G401.6 (cell line): ENCODE measurements at regions not wholly inside any gene's neighbourhood (a gene's known extent, or its start where the extent isn't known, plus 50 kb on each side); places are given as distances from the start of the nearest gene placed in this dataset.
A peak's percentile ranks its signal among the peaks of the same experiment; 100 is the strongest.

ENCODE experiments used
- FAIRE-seq: peaks from 2 replicates; lab custom pipeline; 2012; peaks lifted over from hg19 to GRCh38; lab: Jason Lieb, UNC

DNA sequence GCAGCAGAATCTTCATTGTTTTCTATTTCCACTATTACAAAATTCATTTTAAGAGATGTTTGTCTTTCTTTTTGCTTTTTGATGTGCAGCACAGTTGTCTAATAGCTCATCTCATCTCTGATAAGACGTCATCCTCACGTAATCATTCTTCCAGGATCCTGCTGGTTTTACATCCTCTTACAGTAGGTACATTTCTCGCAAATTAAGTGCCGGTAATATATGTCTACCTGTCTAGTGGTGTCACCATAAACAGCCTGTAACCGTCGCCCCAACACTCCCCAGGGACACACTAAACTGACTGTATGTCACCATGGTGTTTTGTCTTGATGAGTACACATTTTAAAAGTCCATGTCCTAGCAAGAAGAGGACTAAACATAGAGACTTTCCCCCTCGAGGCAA, 94.5 kb upstream of the VSTM2B start:
- no peak for FAIRE-seq

DNA sequence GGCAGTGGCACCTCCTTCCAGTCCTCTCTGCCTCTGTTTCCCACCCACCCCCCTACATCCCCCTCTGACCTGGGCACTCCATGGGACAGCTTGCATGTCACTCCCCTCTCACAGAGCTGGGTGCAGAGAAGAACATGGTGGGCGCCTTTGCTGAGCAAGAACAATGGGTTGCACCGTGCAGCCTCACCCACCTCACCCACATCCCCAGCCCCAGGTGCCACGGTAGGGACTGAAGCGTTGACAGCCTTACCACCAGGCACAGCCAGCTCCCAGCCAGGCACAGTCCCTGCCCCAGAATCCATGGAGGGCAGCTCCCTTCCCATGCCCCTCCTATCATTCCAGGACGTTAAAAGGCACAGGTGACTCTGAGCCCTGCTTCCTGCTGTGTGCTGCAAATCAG, 93.1 kb upstream of the VSTM2B start:
- no peak for FAIRE-seq

DNA sequence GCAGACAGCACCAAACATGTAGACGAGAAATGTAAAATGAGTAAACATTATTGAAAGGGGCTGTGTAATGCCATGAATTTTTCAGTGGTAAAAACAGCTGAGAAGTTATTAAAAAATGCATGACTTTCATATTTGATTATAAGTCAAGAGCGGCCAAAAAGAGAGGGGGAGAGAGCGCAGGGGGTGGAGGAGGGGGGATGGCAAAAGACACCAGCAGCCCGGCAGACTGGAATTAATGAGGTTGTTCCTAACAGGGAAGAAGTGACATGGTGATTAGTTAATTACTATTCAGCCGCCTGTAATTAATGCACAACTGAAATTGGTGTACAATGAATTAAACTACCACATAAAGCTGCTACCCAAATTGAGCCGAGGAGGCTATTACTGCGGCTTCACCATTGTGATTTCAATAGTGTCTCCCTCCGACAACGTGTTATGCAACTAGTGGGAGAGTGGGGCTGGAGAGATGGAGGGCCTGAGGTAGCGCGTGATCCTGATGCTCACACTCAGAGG, 89.1 kb upstream of the VSTM2B start:
- FAIRE-seq: no peak

DNA sequence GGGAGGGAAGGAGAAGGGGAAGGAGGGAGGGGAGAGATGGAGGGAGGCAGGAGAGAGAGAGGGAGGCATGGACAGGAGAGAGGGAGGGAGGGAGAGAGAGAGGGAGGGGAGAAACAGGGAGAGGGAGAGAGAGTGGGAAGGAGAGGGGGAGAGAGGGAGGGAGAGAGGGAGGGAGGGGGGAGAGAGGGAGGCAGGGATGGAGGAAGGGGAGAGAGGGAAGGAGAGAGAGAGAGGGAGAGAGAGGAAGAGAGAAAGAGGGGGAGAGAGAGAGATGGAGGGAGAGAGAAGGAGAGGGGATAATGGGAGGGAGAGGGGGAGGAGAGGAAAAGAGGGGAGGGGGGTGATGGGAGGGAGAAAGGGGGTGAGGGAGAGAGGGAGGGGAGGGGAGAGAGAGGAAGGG, 86.8 kb upstream of the VSTM2B start:
- no peak for FAIRE-seq

DNA sequence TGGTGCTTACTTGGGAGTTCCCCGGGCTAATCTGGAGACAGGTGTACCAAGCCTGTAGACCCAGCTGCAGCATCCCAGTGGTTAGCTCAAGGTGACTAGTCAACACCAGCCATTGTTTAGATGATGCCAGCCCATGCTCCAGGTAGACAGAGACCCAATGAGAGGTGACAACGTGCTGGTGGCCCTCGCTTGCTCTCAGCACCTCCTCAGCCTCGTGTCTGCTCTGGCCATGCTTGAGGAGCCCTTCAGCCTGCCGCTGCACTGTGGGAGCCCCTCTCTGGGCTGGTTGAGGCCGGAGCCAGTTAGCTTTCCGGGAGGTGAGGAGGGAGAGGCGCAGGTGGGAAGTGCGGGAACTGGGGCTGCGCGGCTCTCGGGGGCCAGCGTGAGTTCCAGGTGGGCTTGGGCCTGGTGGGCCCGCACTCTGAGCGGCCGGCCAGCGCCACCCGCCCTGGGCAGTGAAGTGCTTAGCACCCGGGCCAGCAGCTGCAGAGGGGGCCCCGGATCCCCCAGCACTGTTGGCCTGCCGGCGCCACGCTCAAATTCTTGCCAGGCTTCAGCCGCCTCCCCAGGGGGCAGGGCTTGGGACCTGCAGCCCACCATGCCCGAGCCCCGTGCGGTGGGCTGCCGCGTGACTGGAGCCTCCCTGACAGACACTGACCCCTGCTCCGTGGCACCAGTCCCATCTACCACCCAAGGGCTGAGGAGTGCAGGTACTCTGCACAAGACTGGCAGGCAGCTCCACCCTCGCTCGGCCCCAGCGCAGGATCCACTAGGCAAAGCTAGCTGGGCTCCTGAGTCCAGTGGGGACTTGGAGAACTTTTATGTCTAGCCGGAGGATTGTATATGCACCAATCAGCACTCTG, 85.9 kb upstream of the VSTM2B start:
- no peak for FAIRE-seq

DNA sequence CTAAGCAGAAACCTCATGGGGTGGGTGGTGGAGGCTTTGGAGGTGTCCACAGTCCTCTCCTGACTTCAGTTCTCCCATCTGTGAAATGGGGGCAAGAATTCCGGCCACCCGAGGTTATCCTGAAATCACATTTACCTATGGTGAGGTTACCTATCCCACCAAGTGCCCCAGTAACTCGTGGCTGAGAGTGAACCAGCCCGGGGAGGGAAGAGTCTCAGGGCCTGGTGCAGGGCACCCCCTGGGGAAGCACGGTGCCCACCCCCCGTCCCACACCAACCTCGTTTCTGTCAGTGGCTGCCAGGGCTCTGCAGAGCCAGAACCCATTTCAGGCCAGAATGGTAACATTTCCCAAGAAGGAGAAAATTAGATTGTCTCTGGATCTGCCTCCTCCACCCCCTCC, 83.7 kb upstream of the VSTM2B start:
- no peak for FAIRE-seq

DNA sequence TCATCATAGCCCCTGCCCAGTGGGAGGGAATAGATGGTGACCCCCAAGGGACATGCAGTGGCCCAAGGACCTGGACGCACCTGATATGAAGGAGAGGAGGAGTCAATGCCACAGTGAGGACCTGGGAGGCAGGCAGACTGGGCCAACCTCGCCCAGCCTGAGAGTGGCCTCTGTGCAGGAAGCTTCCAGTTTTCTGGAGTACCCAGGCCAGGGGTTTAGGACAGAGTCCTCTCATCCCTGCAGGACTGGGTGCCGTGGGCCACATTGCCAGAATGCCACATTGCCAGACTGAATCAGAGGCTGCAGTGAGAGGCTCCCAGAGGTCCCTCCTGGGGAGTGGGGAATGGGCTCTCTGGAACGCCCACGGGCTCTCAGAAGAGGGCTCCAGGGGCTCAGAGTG, 82.9 kb upstream of the VSTM2B start:
- no peak for FAIRE-seq

DNA sequence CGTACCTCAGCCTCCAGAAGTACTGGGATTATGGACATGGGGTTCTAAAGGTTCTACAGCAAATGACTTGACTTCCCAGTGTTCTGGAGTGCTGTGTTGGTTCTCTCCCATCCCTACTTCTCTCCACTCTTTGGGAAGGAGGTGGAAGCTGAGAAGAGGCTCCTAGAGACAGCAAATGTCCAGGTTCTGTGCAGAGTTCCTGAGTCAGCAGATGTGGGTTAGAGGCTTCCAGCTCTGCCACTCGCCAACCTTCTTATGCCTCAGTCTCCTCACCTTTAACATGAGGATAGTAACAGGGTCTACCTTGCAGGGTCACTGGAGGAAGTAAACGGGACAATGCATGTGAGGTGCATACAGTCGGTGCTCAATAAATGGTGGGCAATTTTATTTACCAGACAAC, 80.5 kb upstream of the VSTM2B start:
- FAIRE-seq: no peak

DNA sequence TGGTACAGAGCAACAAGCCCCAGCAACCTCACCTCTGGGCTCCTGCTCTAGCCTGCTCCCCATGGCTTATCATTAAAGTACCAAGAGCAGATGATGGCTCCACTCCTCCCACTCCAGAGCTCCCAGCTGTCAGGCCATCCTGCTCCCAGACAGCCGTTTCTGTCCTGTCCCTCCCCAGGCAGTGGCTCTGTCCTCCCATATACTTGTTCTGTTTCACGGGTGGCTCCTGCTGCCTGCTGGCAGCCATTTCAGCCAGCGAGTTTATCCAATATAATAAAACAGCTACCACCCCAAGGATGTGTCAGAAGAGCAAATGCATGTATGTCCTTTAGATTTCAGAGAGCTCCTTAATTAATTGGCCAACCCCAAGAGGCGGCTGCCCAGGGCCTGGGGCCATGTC, 79.4 kb upstream of the VSTM2B start:
- FAIRE-seq: no peak

DNA sequence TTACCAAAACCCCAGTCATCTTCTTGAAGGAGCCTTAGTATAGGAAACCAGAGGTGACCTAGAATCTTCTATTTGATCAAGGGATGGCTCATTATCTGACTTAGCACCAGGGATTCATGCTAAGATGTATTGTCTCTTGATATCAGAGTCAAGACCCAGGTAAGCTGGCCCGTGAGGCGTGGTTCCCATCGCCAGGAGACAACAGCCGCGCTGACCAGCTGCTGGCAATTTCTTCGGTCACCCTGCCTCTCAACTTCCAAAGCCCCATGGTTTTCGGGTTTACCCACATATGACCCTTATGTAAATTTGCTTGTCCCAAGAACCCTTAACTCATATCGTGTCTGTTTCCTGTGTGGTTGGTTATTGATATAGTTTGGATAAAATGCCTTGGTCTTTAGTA, 77.7 kb upstream of the VSTM2B start:
- no peak for FAIRE-seq

DNA sequence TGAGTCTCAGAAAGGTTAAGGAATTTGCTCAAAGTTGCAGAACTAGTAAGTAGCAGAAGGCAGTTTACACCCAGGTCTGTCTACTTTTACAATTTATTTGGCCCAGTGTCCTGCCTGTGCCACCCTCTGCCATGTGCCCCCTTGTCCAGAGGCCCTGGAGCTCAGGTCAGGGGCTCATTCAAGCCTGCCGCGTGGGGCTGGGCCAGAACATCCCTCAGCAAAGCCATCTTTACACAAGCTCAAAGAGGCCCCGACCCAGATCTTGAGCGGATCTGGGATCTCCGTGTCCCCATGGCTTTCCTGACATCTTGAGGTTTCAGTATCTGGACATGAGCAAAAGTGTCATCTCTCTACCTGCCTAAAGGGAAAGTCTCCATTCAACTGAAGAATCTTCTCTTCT, 76.4 kb upstream of the VSTM2B start:
- no peak for FAIRE-seq

DNA sequence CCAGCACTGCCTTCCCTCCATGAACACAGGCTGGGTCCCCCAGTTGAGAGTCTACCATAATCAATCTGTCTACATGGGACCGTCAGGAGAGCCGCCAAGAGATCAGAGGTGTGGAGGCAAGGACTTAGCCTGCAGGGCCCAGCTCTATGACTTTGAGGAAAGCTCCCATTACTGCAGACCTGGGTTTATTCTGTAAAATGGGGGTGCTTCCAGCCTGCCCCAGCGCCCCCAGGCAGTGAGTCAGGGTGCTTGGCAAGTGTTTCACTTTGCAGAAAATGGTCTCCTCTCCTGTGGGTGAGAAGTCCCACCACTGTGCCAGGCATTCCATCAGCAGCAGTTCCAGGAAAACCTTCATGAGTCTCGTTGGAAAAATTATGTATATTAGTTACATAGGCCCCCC, 75.5 kb upstream of the VSTM2B start:
- no peak for FAIRE-seq

DNA sequence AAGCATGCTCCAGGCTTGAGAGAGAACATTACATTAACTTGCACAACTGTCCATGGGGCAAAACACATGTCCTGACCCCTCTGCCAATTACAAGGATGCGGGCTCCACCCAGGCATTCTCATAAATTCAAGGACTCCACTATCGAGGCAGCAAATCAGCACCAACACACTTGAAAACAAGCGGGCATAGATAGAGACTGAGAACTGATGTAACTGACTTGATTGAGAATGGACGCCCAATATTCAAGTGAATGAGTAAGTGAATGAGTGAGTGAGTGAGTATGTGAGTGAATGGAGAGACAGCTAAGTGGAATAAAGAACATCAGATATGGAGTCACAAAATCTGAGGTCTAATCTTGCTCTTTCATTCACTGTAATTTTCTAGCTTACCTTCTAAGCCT, 75.0 kb upstream of the VSTM2B start:
- FAIRE-seq: no peak

DNA sequence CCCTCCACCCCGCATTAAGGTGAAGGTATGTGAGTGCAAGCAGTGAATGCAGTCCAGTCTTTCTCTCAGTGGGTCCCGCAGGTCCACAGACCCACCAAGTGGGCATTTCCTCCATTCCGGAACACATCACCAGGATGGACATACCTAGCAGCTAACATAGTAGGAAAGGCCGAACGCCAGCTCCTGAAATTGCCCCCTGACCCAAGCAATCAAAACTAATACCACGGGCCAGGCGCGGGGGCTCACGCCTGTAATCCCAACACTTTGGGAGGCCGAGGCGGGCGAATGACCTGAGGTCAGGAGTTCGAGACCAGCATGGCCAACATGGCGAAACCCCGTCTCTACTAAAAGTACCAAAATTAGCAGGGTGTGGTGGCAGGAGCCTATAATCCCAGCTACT, 71.7 kb upstream of the VSTM2B start:
- FAIRE-seq: no peak

DNA sequence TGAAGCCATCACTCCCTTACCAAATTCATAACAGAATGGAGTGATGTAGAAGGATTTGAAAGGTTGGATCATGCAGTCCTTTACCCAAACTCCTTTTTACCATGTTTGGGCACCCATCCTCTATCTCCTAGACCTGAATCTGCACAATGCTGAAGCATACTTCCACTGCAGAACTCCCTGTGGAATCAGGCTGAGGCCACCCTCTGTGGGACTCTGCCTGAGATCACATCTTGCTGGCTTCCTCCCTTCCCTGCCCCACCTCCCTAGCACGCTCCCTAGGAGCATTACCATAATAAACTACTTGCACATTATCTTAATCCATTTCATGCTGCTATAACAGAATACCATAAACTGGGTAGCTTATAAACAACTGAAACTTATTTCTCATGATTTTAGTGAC, 68.4 kb upstream of the VSTM2B start:
- no peak for FAIRE-seq

DNA sequence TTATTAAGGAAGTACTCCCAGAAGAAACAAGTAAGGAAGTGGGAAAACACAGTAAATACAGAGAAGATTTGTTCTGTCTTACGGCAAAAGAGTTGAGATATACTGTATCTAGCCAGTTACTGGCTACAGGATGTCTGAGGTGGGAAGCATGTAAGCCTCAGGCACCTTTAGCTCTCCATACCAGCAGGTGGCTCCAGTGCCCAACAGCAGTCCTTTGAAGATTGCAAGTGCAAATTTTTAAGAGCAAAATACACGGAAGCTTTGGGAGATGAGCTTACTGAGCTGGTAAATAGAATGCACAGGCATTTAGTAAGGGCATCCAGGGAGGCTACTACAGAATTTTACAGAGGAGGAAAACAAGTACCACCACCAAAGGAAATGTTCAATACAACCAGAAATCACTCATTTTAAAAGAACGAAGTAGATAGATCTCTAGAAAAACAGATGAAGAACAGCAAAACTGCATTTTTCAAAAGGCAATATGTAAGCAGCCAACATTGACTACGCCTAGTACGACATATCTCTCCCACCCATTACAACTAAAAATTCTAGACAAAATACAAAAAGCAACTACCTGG, 57.9 kb upstream of the VSTM2B start:
- FAIRE-seq: peak; percentile 8

DNA sequence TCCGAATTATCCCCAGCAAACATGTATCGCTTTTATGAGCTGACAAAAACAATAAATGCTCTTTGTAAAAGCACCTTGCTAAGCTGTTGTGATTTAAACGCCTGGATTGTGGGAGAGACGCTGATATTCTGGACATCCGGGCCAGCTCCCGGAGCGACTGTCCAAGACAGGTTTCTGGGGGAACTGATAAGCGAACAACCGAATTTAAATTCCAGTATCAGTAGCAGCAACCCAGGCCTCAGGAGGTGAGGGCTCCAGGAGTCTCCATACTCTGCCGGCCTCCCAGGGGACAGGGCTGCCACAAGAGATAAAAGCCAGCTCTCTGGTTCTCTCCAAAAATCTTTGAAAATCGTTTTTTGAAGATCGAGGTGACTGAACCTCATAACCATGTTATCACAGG, 50.3 kb upstream of the VSTM2B start:
- no peak for FAIRE-seq
